ENCODE measurements at regions not wholly inside any gene's neighbourhood (a gene's known extent, or its start where the extent isn't known, plus 50 kb on each side); places are given as distances from the start of the nearest gene placed in this dataset.

GRCh38 chr2:238635647-238636051 lies 208.9 kb downstream of the ASB1 start:
- ChIA-PET CTCF (no interaction called here), POLR2A (interaction anchor here (0.6 kb wide), 1 partner anchor 154 kb away, joined by 4 read pairs; no protein-coding TSS in a partner anchor)
- H3K27ac ChIP-seq (ENCODE audit: extremely low read depth, low read depth, low read length), result no peak overlapping the region
- H3K36me3 ChIP-seq (ENCODE audit: control insufficient read depth in 2 of 2, insufficient read depth in 1 of 2, low read length in 2 of 2), result no peaks in the 10 kb centered on the region
- H3K4me1 ChIP-seq (ENCODE audit: control insufficient read depth, insufficient read depth, low read length), result no peaks in the 10 kb centered on the region
- TF ChIP-seq ZNF362 (tag by site-specific recombination; IDR thresholded peaks at IDR 0.05) (no peak), TCF7L2 (IDR thresholded peaks at IDR 0.05; ENCODE audit: borderline replicate concordance, low read depth, low read length) (no peak), ZNF704 (tag by site-specific recombination; IDR thresholded peaks at IDR 0.05) (no peak), ZBTB11 (tag by site-specific recombination; conservative IDR thresholded peaks at IDR 0.05; ENCODE audit: low read depth) (no peak), GLI4 (tag by site-specific recombination; IDR thresholded peaks at IDR 0.05) (no peak), ZNF558 (tag by site-specific recombination; IDR thresholded peaks at IDR 0.05) (no peak), ZNF488 (tag by site-specific recombination; IDR thresholded peaks at IDR 0.05) (no peak)
- H3K4me3 ChIP-seq (ENCODE audit: low read depth, low read length), result no peak overlapping the region
- H3K9me3 ChIP-seq (ENCODE audit: control insufficient read depth, insufficient read depth, low read depth, low read length), result no peaks in the 10 kb centered on the region

- TF ChIP-seq ZNF157 (tag by site-specific recombination; IDR thresholded peaks at IDR 0.05) (no peak), ZBTB26 (tag by site-specific recombination; optimal IDR thresholded peaks at IDR 0.05) (no peak)
- no peaks in the 10 kb centered on the region for H3K9me3 ChIP-seq (ENCODE audit: control insufficient read depth, insufficient read depth, low read depth, low read length)
- CTCF ChIA-PET, result no interaction called here
- H3K36me3 ChIP-seq (ENCODE audit: control insufficient read depth in 2 of 2, insufficient read depth in 1 of 2, low read length in 2 of 2), result no peaks in the 10 kb centered on the region
- no peaks in the 10 kb centered on the region for H3K4me1 ChIP-seq (ENCODE audit: control insufficient read depth, insufficient read depth, low read length)
- no peak overlapping the region for H3K27ac ChIP-seq (ENCODE audit: extremely low read depth, low read depth, low read length)
- POLR2A ChIA-PET, result interaction anchor here (0.6 kb wide), 1 partner anchor 155 kb away, joined by 4 read pairs; no protein-coding TSS in a partner anchor
- no peak overlapping the region for H3K4me3 ChIP-seq (ENCODE audit: low read depth, low read length)
Measured at GRCh38 chr2:238636269-238637073, 209.7 kb downstream of the ASB1 start.

- H3K4me3 ChIP-seq (ENCODE audit: low read depth, low read length), result no peak overlapping the region
- no peaks in the 10 kb centered on the region for H3K36me3 ChIP-seq (ENCODE audit: control insufficient read depth in 2 of 2, insufficient read depth in 1 of 2, low read length in 2 of 2)
- H3K9me3 ChIP-seq (ENCODE audit: control insufficient read depth, insufficient read depth, low read depth, low read length), result no peaks in the 10 kb centered on the region
- no peaks in the 10 kb centered on the region for H3K4me1 ChIP-seq (ENCODE audit: control insufficient read depth, insufficient read depth, low read length)
- ChIA-PET POLR2A (no interaction called here), CTCF (no interaction called here)
- H3K27ac ChIP-seq (ENCODE audit: extremely low read depth, low read depth, low read length), result no peak overlapping the region
- TF ChIP-seq KLF17 (tag by site-specific recombination; IDR thresholded peaks at IDR 0.05) (no peak), ZFP3 (tag by site-specific recombination; IDR thresholded peaks at IDR 0.05; ENCODE audit: low read depth) (no peak), SCRT2 (tag by site-specific recombination; IDR thresholded peaks at IDR 0.05) (no peak), ZNF239 (tag by site-specific recombination; IDR thresholded peaks at IDR 0.05) (no peak), YY2 (tag by site-specific recombination; IDR thresholded peaks at IDR 0.05) (no peak), KLF8 (tag by site-specific recombination; IDR thresholded peaks at IDR 0.05) (no peak), ZNF555 (tag by site-specific recombination; conservative IDR thresholded peaks at IDR 0.05) (no peak), ZNF561 (tag by site-specific recombination; IDR thresholded peaks at IDR 0.05; ENCODE audit: borderline replicate concordance) (no peak), ZFP37 (tag by site-specific recombination; IDR thresholded peaks at IDR 0.05) (no peak), ZBTB7A (tag by site-specific recombination; IDR thresholded peaks at IDR 0.05; ENCODE audit: low read depth) (no peak), SP2 (tag by site-specific recombination; IDR thresholded peaks at IDR 0.05) (no peak)
Measured at GRCh38 chr2:238638100-238638981, 209.5 kb upstream of the TWIST2 start.
